Right renal pelvis (tissue), 4 donors: ENCODE measurements at regions not wholly inside any gene's neighbourhood (a gene's known extent, or its start where the extent isn't known, plus 50 kb on each side); places are given as distances from the start of the nearest gene placed in this dataset.
"Not testable (repeated sequence)": the region's sequence is repeated elsewhere in the genome, so short reads cannot be mapped to it uniquely, and the experiment has no call there.

Source experiments
- DNase-seq, 4 donors: peaks; one replicate each; pipeline ENCODE4 v3.0.0-alpha.2; 2013; ENCODE audit warnings: low read depth in 4 of 4, low spot score in 3 of 4, missing footprints in 1 of 4

DNA sequence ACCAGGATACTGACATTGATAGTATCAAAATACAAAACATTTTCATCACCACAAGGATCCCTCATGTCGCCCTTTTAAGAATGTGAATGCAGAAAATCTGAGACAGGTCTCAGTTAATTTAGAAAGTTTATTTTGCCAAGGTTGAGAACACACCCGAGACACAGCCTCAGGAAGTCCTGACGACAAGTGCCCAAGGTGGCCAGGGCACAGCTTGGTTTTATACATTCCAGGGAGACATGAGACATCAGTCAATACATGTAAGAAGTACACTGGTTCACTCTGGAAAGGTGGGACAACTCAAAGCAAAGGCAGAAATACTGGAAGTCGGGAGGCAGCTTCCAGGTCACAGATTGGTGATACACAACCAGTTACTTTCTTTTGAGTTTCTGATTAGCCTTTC is 235.2 kb upstream of the KRR1 start:
- no peak for DNase-seq

DNA sequence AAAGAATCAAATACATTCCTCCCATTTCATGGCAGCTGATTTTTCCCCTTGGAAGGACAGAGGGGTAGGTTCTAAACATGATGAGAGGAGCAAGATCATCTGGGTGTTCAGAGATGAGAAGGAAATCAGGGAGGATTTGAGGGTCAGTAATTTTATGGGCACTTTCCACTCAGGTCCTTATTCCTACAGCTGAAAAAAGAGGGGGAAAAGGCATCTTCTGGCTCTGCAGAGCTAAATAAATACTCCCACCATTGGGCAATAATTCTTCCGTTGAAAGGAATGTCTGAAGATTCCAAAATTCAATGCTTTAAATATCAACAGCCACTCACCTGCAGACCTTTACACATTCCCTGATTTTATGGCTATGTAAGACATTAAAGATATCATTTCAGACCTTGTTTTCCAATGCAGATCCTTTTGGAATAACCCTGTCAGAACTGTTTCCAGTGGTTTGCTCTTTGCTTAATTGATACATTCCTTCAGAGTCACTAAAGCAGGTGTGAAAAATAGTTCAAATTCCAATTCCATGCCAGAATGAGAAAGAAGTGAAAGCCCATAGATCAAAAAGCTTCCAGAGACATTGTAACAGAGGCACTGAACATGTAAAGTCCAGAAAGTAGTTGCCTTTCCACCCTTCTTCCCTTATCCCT is 233.3 kb upstream of the KRR1 start:
- DNase-seq, result no peak

DNA sequence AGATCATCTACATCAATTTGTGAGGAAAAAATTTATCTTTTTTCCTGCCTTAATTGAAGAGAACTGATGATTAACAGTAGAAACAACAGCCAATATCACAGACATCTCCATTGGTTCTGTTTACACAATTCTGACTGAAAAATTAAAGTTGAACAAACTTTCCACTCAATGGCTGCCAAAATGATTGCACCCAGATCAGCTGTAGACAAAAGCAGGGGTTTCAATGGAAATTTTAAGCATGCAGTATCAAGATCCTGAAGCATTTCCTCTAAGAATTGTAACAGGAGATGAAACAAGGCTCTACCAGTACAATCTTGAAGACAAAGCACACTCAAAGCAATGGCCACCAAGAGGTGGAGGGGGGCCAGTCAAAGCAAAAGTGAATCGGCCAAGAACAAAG is 231.6 kb upstream of the KRR1 start:
- no peak for DNase-seq

DNA sequence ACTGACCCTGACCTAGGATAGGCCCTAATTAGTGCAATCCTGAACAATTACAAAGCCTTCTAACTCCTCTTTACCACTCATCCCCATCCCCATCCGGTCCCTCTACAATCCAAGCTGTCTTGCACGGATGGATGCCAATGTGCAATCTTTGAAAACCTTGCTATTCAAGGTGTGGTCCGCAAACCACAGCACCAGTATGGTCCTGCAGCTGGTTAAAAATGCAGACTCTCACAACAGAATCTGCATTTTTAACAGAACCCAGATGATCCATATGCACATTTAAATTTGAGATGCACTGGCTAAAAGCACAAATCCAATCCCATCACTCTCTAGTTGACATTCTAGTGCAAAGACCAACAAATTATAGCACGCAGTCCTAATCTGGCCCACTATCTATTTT is 230.6 kb upstream of the KRR1 start:
- no peak for DNase-seq

DNA sequence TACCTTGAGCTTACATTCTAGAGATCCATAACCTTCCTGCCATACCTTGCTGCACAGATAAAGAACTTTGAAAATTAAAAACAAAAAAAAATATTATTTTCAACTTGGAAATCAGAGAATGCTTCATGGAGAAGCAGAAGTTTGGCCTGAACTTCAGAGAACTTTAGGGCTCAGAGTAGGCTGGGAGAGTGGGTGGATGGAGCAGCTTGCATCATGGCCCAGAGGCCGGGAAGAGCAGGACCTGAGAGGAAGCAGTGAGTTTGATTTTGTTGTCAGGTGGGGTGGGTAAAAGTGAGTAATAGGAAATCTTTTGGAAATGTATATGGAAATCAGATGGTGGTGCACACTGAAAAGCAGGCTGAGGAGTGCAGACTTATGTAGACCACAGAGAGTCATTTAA is 228.5 kb upstream of the KRR1 start:
- DNase-seq, result no peak

DNA sequence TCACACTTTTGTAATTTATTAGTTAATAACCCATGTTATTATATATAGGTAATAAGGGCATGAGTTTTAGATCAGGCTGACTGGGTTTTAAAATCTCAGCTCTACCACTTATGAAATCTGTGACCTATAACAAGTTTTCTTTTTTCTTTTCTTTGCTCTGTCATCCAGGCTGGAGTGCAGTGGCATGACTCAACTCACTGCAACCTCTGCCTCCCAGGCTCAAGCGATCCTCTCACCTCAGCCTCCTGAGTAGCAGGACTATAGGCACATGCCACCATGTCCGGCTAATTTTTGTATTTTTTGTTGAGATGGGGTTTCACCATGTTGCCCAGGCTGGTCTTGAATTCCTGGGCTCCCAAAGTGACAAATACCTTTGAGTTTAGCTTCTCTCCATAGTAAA is 227.7 kb upstream of the KRR1 start:
- not testable (repeated sequence) for DNase-seq

DNA sequence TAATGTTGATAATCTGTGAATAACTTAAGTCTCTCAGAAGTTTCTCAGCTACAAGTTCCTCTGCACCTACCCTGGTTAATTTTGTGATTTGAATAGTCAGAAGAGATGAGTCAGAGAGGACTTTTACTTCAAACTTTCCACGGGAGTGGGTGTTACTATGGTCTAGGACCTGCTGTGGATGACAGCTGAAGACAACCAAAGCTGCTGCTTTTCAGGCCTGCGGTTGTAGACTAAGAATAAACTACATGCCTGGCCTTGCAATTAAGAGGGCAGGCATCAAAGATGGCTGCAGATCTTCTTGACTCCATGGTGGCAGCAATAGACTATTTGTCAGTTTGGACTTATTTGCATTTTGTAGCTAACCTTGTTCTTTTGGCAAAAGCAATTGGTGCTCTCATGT is 227.1 kb upstream of the KRR1 start:
- DNase-seq, result no peak

DNA sequence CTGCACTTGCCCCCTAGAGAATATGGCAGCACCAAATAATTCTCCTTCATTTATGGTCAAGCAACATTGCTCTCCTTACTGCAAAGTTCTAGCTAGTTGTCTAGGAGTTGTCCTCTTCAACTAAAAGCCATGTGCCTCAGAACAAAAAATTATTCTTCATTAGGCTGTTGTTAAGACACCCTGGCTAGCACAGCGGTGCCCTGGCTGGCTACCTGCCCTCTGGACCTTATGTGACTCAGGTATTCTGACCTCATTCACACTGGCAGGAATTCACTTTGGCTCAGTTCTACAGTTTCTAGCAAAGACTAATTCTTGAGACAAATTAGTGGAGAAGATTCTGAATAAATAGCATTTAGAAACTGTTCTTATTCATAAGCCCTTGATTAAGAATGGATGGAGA is 224.4 kb upstream of the KRR1 start:
- DNase-seq, result no peak

DNA sequence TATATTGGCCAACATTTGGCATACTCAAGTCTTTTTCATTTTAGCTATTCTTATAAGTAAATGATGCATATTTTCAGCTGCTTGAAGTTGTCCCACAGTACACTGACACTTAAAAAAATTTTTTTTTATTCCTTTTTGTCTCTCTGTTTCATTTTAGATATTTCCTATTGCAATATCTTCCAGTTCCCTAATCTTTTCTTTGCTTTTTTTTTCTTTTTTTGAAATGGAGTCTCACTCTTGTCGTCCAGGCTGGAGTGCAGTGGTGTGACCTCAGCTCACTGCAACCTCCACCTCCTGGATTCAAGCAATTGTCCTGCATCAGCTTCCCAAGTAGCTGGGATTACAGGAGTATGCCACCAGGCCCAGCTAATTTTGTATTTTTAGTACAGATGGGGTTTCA is 217.4 kb upstream of the KRR1 start:
- no peak for DNase-seq

DNA sequence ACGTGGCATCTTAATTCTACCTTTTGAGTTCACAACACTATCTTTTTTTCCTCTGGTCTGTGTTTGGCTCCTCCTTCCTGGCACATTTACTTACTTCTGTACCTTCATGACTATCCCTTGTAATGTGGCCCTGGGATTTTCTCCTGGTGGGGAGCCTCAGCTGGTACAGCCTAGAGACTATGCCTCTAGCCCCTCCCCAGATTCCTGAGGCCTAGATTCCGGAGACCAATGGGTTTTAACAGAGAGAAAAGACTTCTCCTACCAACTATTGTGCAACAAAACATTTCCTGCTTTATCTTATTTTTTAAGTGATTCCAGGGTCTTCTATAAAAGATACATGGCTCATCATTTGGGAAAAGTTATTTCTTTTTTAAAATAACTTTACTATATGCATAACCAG is 216.2 kb upstream of the KRR1 start:
- no peak for DNase-seq

DNA sequence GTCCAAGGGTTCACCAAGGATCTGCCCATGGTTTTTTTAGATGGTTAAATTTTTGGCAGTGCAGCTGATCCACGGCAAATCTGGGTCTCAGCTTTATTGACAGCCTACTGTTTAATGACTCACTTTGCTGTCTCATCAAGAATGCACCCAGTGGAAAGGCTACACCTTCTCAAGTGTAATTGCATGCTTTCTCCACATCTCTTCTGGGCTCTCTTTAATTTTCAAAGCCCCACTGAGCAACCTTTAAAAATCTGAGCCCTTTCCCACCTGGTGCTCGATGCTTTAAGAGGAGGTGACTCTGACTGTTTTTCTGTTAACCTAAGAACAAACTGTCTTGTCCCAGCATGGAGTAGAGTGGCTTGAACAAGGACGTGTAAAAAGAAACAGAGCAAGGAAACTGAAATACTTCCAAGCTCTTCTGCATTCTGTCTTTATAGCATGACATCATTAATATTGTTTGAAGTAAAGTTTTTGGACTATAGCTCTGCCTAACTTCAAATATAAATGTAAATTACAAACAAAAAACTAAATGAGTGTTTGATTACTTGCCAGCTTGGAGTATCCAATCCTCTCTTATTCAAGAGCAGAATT is 214.2 kb upstream of the KRR1 start:
- no peak for DNase-seq

DNA sequence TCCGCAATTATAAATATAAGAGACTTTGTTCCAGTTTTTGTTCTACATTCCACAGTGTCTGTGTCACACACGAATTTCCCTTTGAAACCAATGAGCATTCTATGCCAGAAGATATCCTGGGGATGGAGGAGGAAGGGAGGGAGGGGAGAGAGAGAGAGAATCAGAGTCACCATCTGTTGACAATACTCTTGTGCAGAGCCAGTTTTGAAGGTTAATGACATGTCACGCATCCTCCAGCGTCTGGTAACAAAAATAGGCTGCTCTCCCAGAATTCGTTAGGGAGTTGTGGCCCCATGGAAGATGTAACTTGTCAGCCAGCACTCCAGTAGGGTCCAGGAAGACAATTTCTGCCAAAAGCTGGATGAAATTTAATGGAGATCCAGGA is 213.5 kb upstream of the KRR1 start:
- no peak for DNase-seq

DNA sequence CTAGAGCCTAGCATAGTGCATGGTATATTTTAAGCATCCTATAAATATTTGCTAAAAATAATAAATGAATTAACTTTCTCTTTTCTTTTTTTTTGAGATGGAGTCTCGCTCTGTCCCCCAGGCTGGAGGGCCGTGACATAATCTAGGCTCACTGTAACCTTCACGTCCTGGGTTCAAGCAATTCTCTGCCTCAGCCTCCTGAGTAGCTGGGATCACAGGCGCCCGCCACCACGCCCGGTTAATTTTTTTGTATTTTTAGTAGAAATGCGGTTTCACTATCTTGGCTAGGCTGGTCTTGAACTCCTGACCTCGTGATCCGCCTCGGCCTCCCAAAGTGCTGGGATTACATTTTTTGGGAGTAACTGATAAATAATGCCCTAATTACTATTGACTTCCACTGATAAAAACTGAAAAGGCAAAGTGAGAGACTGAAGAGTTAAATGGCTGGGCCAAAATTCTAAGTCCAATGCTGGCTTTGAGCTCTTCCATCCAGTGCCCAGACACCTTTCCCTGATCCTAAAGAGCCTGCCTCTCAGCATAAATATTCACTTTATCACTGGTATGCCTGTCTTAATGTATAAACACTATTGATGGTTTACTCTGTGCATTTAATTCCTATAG is 213.0 kb upstream of the KRR1 start:
- no peak for DNase-seq

DNA sequence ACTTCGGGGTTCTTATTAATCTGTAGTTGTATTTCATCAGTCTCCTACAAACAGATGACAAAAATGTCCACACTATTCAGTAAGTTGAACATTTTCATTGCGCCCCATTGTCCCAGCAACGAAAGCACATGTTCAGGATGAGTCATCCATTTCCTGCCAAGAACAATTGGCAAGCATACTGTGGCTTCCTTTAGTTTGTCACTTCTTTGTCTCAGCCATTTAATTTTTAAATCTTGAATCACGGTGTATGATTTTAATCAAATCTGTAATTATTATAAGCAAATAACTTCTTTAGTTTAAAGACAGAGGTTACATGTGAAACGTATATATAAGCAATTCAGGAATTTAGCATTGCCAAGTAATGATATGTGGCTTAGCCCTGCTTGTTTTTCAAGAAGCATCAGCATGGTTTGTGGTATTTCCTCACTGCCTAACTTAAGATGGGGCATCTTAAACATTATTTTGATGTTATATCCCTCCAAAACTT is 211.3 kb upstream of the KRR1 start:
- DNase-seq, result no peak

DNA sequence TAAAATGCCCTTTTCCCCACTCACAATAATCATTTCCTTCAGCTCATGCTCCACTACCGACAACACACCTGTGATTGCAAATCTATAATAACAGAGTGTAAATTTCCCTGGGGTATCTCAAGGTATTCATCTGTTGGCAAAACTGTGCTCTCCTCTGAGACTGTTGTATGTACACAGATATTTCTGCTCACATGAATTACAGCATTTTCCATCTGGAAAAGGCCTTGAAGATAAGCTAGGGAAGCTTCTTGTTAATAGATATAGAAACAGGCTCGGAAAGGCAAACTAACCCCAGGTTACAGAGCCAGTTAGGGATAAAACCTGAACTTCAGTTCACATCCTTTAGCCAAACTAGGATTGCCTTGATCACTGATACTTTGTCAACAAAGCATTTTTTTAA is 210.4 kb upstream of the KRR1 start:
- DNase-seq, result no peak

DNA sequence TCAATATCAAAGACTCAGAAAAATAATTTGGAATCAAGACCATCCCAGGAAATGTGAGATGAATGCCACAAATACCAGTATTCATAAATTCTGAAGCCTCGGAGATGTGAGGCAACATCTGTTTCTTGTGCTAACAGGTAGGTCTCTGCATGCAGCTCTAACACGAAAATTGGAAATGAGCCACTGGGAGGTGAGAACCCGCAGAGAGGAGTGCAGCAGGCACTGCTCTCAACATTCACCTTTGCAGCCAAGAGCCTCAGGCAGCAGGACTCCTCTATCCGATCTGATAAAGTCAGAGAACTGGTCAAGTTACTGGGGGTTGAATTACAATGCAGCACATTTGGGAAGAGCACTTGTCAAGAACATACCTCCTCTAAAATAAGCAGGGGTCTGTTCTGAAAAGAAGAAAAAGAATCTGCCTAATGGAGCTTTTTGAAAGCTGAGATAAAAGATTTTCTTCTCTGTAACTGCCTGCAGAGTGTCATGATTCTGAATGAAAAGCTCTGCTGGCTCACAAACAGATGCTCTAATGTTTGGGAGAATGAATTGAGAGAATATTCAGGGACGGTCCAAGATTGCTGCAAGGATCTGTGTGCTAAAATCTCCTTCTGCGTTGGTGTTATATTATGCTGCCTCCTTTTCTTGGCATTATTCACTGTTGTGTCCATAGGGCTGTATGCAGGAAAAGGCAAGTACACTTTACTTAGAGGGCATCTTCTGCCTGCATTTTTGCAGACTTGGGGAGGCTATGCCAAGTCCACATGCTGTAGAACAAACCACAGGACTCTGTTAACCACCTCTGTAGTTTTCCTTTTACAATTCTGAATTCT is 209.6 kb upstream of the KRR1 start:
- no peak for DNase-seq

DNA sequence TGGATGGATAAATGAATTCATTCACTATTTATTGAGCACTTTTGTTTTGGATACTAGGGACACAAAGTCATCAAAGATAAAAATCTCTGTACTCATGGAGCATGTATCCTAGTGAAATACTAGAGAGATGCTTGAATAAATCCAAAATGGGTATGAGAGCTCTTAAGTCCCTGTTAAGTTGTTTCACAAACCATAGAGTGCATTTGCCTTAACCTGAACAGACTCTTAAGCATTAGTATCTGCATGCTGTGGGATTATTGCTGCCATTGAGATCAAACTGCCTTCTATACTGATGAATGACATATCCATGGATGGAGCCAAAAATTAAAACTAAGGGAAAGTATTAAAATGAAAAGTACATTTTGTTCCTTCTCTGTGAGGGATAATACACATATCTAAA is 206.5 kb upstream of the KRR1 start:
- no peak for DNase-seq

DNA sequence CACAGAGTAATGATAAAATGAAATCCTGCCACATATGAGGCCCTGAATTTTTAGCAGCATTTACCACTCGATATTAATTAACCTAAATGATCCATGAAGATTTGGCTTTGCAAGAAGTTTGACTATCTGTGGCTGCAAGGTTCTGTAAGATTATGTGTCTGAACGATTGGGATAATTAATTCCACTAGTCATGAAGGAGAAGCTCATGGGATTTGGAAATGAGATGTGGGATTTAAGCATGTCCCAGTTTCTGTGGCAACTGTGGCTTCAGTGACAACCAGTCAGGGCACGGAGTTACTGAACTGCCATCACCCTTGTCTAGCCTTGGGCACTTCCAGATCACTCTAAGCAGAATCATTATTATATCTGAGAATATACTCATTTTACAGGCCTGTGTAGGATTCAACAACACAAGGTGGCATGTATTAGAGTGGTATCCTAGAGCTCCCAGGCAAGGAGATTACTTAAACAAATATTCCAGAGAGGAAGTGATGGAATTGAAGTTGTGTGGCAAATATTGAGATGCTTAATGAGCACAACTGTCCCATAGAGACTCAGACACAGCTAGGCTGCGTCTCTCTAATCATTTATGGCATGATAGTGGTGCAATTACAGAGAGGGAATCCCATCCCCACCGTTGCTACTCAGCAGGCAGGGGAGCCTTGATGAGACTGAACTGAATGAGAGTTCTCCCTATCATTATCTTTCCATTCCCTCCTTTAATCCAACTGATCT is 205.0 kb upstream of the KRR1 start:
- DNase-seq, result no peak

DNA sequence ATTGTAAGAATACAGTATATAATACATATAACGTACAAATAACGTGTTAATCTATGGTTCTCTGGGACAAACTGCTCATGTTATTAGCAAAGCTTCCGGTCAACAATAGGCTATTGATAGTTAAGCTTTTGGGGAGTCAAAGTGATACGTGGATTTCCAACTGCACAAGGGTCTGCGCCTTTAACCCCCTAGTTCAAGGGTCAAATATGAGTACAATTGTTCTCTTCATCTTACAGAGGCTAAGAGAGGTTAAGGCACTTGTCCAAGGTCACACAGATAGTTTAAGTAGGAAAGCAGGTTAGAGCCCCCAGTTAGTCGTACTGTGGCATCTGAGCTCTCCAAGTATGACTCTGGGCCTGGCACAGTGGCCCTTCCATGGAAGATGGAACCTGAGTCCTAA is 204.3 kb upstream of the KRR1 start:
- no peak for DNase-seq

DNA sequence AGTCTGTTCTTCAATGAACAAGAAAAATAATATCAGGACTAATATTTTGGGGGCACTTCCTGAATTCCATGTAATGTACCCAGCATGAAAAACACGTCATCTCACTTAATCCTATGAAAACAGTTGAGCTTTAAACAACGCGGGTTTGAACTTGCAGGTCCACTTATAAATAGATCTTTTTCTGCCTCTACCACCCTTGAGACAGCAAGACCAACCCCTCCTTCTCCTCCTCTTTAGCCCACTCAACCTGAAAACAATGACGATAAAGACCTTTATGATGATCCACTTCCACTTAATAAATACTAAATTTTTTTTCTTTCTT is 203.9 kb upstream of the KRR1 start:
- DNase-seq, result no peak
